ENCODE measurements at regions not wholly inside any gene's neighbourhood (a gene's known extent, or its start where the extent isn't known, plus 50 kb on each side); places are given as distances from the start of the nearest gene placed in this dataset.

DNA sequence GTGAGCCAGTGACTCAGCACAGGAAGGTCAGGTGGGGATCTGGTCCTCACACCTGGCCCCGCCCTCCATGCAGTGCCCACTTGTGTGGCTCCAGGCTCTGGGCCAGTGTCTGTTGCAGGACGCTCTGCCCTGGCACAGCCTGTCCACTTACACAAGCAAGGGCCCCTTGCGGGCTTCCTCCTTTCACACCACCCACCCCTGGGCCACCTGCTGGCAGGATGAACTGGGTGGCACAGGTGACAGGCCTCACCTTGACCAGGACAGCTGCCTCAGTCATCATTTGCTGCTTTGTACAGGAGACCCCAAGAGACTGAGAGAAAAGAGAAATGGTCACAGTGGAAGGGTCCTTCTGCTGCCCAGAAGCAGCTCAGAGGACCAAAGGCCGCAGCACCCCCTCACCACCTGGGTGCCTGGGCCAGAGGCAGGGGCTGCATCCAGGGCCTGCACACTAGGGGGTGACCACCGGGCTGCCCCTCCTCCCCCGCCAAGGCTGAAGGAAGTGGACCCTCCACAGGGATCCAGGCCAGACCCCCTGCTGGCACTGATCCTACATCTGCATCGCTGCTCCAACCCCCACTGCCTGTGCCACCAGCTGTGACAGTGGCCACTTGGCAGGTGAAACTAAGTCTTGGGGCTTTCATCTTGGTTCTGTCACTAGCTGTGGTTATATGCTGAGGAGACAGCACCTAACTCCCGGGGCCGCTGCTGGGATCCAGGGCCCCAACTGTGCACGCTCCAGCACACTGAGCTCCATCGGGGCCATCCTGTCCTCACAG lies 110.3 kb downstream of the TUBA3C start:
- ChIA-PET POLR2A (no interaction called here), RAD21 (ENCODE audit: low non-redundant PET in 1 of 2, low total read pairs in 2 of 2, uncharacterized antibody in 2 of 2, unreplicated experiment in 2 of 2) (no interaction called here), CTCF (no interaction called here)
- no peak for ATAC-seq
- DNase-seq (ENCODE audit: low read depth, low spot score), result no peak
- intact Hi-C loops (cut with micrococcal nuclease), result no loop called here
- Histone ChIP-seq H3K4me2 (ENCODE audit: low read length) (no peak overlapping the region), H3K27ac (ENCODE audit: low read depth, low read length) (no peak overlapping the region), H3K79me2 (ENCODE audit: insufficient read depth, low read length) (no peaks in the 10 kb centered on the region), H3K36me3 (ENCODE audit: control insufficient read depth in 1 of 2, insufficient read depth in 2 of 2, low read length in 2 of 2) (no peaks in the 10 kb centered on the region), H3K4me3 (replicated peaks in 1 of 2; ENCODE audit: low read depth in 1 of 2, low read length in 2 of 2) (no peak overlapping the region), H4K20me1 (ENCODE audit: insufficient read depth) (no peaks in the 10 kb centered on the region), H2AFZ (ENCODE audit: low read depth, low read length, poor library complexity, severe bottlenecking) (no peak overlapping the region), H3K27me3 (ENCODE audit: insufficient read depth, low read length) (no peaks in the 10 kb centered on the region), H3K9me3 (ENCODE audit: control insufficient read depth in 1 of 2, insufficient read depth in 1 of 2, low read depth in 1 of 2, low read length in 2 of 2) (peaks cover 5 to 22% of the 10 kb centered on the region in 2 experiments; a peak in 2 of 4 replicates), H3K9me2 (ENCODE audit: insufficient read depth) (no peaks in the 10 kb centered on the region), H3K4me1 (ENCODE audit: control insufficient read depth in 1 of 2, insufficient read depth in 2 of 2, low read length in 2 of 2) (no peaks in the 10 kb centered on the region), H3K9ac (ENCODE audit: low read length) (no peak overlapping the region)
- no TSS peak for BruUV-seq (replicated peaks)
- TF ChIP-seq FOSL1 (IDR thresholded peaks at IDR 0.05; ENCODE audit: low read depth) (no peak), EZH2phosphoT487 (IDR thresholded peaks at IDR 0.05; ENCODE audit: borderline replicate concordance) (no peak)

DNA sequence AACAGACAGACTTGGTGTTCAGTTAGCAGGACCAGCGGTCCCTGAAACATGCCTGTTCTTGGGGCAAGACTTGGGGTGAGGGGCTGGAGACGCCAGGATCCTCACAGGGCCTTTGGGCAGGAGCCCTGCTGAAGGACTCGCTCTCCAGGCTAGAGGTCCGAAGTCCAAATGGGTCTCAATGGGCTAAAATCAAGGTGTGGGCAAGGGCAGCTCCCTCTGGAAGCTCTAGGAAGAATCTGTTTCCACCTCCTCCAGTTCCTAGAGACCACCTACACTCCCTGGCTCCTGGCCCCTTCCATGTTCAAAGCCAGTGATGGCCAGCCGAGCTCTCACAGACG lies 111.3 kb downstream of the TUBA3C start:
- Histone ChIP-seq H3K9ac (ENCODE audit: low read length) (no peak overlapping the region), H3K27me3 (ENCODE audit: insufficient read depth, low read length) (no peaks in the 10 kb centered on the region), H2AFZ (ENCODE audit: low read depth, low read length, poor library complexity, severe bottlenecking) (no peak overlapping the region), H3K9me2 (ENCODE audit: insufficient read depth) (no peaks in the 10 kb centered on the region), H4K20me1 (ENCODE audit: insufficient read depth) (no peaks in the 10 kb centered on the region), H3K4me1 (ENCODE audit: control insufficient read depth in 1 of 2, insufficient read depth in 2 of 2, low read length in 2 of 2) (no peaks in the 10 kb centered on the region), H3K79me2 (ENCODE audit: insufficient read depth, low read length) (no peaks in the 10 kb centered on the region), H3K27ac (ENCODE audit: low read depth, low read length) (no peak overlapping the region), H3K4me2 (ENCODE audit: low read length) (no peak overlapping the region), H3K9me3 (ENCODE audit: control insufficient read depth in 1 of 2, insufficient read depth in 1 of 2, low read depth in 1 of 2, low read length in 2 of 2) (peaks cover 5 to 26% of the 10 kb centered on the region in 2 experiments; a peak in 2 of 4 replicates), H3K36me3 (ENCODE audit: control insufficient read depth in 1 of 2, insufficient read depth in 2 of 2, low read length in 2 of 2) (no peaks in the 10 kb centered on the region), H3K4me3 (replicated peaks in 1 of 2; ENCODE audit: low read depth in 1 of 2, low read length in 2 of 2) (no peak overlapping the region)
- ChIA-PET POLR2A (no interaction called here), CTCF (no interaction called here), RAD21 (ENCODE audit: low non-redundant PET in 1 of 2, low total read pairs in 2 of 2, uncharacterized antibody in 2 of 2, unreplicated experiment in 2 of 2) (no interaction called here)
- no TSS peak for BruUV-seq (replicated peaks)
- intact Hi-C loops (cut with micrococcal nuclease), result no loop called here
- DNase-seq (ENCODE audit: low read depth, low spot score), result no peak
- TF ChIP-seq POLR2A (IDR thresholded peaks at IDR 0.05; ENCODE audit: borderline replicate concordance, extremely low read depth, insufficient read depth, insufficient read length), result no peak
- ATAC-seq, result no peak

Data from HCT116 (cell line).